ENCODE measurements at regions not wholly inside any gene's neighbourhood (a gene's known extent, or its start where the extent isn't known, plus 50 kb on each side); places are given as distances from the start of the nearest gene placed in this dataset.
A peak's percentile ranks its signal among the peaks of the same experiment; 100 is the strongest.

DNA sequence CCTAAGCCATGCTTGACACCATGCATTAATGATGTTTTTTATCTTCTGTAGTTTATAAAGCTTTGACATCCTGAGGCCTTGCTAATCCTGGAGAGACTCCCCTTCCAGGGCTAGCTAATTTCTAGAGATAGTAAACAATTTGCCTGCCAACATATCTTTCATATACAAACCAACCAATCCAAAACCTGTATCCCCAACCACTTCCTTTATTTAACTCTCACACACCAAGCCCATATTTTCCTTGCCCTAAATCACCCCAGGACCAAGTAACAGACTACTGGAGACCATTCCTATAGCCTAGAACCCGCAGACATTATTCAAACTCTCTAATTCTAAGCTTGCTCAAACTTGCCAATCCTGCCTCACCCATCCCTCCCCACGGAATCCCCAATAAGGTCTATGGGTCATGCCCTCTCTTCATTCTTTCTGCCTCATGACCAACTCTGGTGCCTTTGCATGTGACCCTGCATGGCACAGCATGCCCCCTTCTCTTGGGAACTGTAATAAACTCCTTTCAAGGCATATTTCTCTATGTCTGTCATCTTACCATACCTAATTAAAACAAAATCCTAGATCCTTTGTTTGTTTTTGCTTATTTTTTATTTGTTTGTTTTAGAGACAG, 116.6 kb upstream of the CACUL1 start:
- peaks cover 2% of the 10 kb centered on the region for H3K9me3 ChIP-seq (replicated peaks)
- DNase-seq = no peak
- H3K27ac ChIP-seq (replicated peaks) = peak overlapping the region; percentile 44
- no peaks in the 10 kb centered on the region for H3K27me3 ChIP-seq (ENCODE audit: low read depth)
- no peaks in the 10 kb centered on the region for H3K36me3 ChIP-seq
- intact Hi-C loops (cut with micrococcal nuclease) = no loop called here
- TF ChIP-seq, protein P1, sequence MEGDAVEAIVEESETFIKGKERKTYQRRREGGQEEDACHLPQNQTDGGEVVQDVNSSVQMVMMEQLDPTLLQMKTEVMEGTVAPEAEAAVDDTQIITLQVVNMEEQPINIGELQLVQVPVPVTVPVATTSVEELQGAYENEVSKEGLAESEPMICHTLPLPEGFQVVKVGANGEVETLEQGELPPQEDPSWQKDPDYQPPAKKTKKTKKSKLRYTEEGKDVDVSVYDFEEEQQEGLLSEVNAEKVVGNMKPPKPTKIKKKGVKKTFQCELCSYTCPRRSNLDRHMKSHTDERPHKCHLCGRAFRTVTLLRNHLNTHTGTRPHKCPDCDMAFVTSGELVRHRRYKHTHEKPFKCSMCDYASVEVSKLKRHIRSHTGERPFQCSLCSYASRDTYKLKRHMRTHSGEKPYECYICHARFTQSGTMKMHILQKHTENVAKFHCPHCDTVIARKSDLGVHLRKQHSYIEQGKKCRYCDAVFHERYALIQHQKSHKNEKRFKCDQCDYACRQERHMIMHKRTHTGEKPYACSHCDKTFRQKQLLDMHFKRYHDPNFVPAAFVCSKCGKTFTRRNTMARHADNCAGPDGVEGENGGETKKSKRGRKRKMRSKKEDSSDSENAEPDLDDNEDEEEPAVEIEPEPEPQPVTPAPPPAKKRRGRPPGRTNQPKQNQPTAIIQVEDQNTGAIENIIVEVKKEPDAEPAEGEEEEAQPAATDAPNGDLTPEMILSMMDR (IDR thresholded peaks at IDR 0.05; ENCODE audit: borderline replicate concordance) = no peak
- H3K4me1 ChIP-seq = peaks cover 27% of the 10 kb centered on the region
- H3K4me3 ChIP-seq = no peak overlapping the region

DNA sequence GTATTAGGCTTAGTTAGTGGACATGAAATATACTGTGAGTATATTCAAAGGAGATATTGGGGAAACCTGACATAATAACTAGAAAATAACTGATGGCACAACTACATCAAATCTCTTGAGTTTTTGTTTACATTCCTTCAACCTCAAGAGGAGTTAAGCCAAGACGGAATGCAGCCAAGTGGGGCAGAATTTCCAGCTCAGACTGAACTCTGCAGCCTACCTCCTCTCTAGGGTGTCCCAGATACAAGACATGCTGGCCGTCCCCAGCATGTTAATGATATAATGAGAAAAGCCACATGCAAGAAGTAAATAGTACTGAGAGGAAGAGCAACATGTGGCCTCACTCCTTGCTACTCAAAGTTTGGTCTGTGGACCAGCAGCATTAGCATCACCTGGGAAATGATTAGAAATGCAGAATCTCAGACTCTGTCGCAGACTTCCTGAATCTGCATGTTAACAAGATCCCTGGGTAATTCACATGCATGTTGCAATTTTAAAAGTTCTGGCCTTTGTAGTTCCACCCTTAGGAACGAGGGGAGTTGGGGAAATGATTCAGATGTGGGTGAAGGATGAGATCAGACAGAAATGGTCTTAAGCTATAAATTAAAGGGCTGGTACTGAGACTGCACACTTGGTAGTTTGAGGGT, 118.4 kb upstream of the CACUL1 start:
- DNase-seq = no peak
- TF ChIP-seq, protein P1 (IDR thresholded peaks at IDR 0.05; ENCODE audit: borderline replicate concordance) = no peak
- Histone ChIP-seq H3K36me3 (no peaks in the 10 kb centered on the region), H3K27ac (replicated peaks) (no peak overlapping the region), H3K9me3 (replicated peaks) (peaks cover 11% of the 10 kb centered on the region), H3K27me3 (ENCODE audit: low read depth) (no peaks in the 10 kb centered on the region), H3K4me1 (peaks cover 27% of the 10 kb centered on the region), H3K4me3 (no peak overlapping the region)
- intact Hi-C loops (cut with micrococcal nuclease) = no loop called here

DNA sequence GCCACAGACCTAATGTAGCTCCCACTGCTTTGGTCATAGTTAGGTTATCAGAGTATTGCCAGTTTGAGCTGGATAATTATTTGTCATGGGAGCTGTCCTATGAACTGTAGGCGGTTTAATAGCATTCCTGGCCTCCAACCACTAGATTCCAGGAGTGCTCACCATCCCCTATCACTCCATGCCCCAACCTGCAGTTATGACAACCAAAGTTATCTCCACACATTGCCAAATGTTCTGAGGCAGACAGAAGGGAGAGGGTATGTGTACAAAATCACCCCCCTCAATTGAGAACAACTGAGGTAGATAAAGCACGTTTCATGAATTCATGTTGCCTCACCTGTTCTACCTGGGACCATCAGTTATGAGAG, 119.0 kb upstream of the CACUL1 start:
- no peak for DNase-seq
- Histone ChIP-seq H3K9me3 (replicated peaks) (peaks cover 11% of the 10 kb centered on the region), H3K36me3 (no peaks in the 10 kb centered on the region), H3K4me1 (peaks cover 27% of the 10 kb centered on the region), H3K27me3 (ENCODE audit: low read depth) (no peaks in the 10 kb centered on the region), H3K4me3 (no peak overlapping the region), H3K27ac (replicated peaks) (no peak overlapping the region)
- TF ChIP-seq, protein P1 (IDR thresholded peaks at IDR 0.05; ENCODE audit: borderline replicate concordance) = no peak
- intact Hi-C loops (cut with micrococcal nuclease) = no loop called here

DNA sequence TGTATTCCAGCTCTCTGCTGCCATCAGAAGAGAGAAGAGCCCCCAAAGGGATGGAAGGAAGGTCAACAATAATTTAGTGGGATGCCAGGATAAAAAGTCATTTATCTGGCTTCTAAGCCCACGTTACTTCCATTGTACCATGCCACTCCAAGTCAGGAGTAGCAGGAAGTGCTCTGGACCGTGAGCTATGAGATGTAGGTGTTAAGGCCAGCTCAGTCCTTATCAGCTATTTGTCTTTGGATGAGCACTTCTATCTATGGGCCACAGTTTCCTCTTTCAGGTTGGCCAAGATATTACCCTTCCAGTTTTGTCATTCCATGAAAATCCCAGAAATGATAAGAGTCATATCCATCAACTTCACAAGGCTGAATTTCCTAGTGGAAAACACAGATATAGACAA, 119.4 kb upstream of the CACUL1 start:
- Histone ChIP-seq H3K4me3 (no peak overlapping the region), H3K27ac (replicated peaks) (no peak overlapping the region), H3K36me3 (no peaks in the 10 kb centered on the region), H3K9me3 (replicated peaks) (peaks cover 11% of the 10 kb centered on the region), H3K4me1 (peaks cover 27% of the 10 kb centered on the region), H3K27me3 (ENCODE audit: low read depth) (no peaks in the 10 kb centered on the region)
- TF ChIP-seq, protein P1 (IDR thresholded peaks at IDR 0.05; ENCODE audit: borderline replicate concordance) = no peak
- no peak for DNase-seq
- intact Hi-C loops (cut with micrococcal nuclease) = no loop called here

DNA sequence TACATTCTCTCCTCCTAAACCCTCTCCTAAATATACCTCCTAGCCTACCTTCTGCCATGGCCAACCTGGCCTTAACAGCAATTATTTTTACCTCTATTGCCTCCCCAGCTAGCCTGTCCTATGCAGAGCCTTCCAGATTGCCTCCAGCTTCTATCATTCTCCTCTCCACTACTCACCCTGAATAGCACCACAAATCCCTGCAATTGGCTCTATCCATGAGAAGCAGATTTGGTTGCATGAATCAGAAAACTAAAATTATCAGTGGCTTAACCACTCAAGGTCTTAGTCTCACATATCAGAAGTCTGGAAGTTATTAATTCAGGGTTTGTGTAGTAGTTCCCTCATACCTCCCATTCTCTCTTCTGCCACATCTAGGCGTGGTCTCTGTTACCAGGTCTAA, 120.3 kb upstream of the CACUL1 start:
- intact Hi-C loops (cut with micrococcal nuclease) = no loop called here
- no peak overlapping the region for H3K27ac ChIP-seq (replicated peaks)
- TF ChIP-seq, protein P1 (IDR thresholded peaks at IDR 0.05; ENCODE audit: borderline replicate concordance) = no peak
- H3K4me3 ChIP-seq = no peak overlapping the region
- peaks cover 26% of the 10 kb centered on the region for H3K4me1 ChIP-seq
- H3K9me3 ChIP-seq (replicated peaks) = peaks cover 11% of the 10 kb centered on the region
- no peak for DNase-seq
- no peaks in the 10 kb centered on the region for H3K27me3 ChIP-seq (ENCODE audit: low read depth)
- H3K36me3 ChIP-seq = no peaks in the 10 kb centered on the region

Data from left ventricle myocardium inferior (tissue), 1 donor.